ENCODE measurements at regions not wholly inside any gene's neighbourhood (a gene's known extent, or its start where the extent isn't known, plus 50 kb on each side); places are given as distances from the start of the nearest gene placed in this dataset.

GRCh38 chr9:78438211-78438610 lies 141.3 kb downstream of the PSAT1 start:
- Mint-ChIP-seq H3K4me1 (peaks cover 63% of the 10 kb centered on the region), H3K4me3 (peak overlapping the region; percentile 79), H3K27ac (peak overlapping the region; percentile 78), H3K9me3 (peaks cover 17% of the 10 kb centered on the region), H3K27me3 (ENCODE audit: insufficient read depth, low read depth) (peaks cover 20% of the 10 kb centered on the region), H3K36me3 (peaks cover 11% of the 10 kb centered on the region)
- peaks cover 59% of the 10 kb centered on the region for H3F3A ChIP-seq (ENCODE audit: low read depth)
- H3K27ac ChIP-seq, result peak overlapping the region; percentile 96
- no peaks in the 10 kb centered on the region for H3K79me2 ChIP-seq (ENCODE audit: low read depth)
- H4K20me1 ChIP-seq (ENCODE audit: low read depth), result no peaks in the 10 kb centered on the region
- H3K4me3 ChIP-seq, result peak overlapping the region; percentile 25
- H3K4me1 ChIP-seq, result peaks cover 43% of the 10 kb centered on the region
- TF ChIP-seq EZH2phosphoT487 (IDR thresholded peaks at IDR 0.05), result peak; percentile 95
- no peak for TF ChIP-seq EZH2 (IDR thresholded peaks at IDR 0.05)
- TF ChIP-seq, protein P1, sequence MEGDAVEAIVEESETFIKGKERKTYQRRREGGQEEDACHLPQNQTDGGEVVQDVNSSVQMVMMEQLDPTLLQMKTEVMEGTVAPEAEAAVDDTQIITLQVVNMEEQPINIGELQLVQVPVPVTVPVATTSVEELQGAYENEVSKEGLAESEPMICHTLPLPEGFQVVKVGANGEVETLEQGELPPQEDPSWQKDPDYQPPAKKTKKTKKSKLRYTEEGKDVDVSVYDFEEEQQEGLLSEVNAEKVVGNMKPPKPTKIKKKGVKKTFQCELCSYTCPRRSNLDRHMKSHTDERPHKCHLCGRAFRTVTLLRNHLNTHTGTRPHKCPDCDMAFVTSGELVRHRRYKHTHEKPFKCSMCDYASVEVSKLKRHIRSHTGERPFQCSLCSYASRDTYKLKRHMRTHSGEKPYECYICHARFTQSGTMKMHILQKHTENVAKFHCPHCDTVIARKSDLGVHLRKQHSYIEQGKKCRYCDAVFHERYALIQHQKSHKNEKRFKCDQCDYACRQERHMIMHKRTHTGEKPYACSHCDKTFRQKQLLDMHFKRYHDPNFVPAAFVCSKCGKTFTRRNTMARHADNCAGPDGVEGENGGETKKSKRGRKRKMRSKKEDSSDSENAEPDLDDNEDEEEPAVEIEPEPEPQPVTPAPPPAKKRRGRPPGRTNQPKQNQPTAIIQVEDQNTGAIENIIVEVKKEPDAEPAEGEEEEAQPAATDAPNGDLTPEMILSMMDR (IDR thresholded peaks at IDR 0.05), result no peak
- H2AFZ ChIP-seq (replicated peaks), result no peak overlapping the region
- peak overlapping the region; percentile 61 for H3K4me2 ChIP-seq
- no peak overlapping the region for H3K9ac ChIP-seq
- H3K9me3 ChIP-seq (ENCODE audit: low read depth), result no peaks in the 10 kb centered on the region
- peak; percentile 91 for DNase-seq (ENCODE audit: low spot score)
- H3K36me3 ChIP-seq, result no peaks in the 10 kb centered on the region
- H3K27me3 ChIP-seq, result no peaks in the 10 kb centered on the region

DNA sequence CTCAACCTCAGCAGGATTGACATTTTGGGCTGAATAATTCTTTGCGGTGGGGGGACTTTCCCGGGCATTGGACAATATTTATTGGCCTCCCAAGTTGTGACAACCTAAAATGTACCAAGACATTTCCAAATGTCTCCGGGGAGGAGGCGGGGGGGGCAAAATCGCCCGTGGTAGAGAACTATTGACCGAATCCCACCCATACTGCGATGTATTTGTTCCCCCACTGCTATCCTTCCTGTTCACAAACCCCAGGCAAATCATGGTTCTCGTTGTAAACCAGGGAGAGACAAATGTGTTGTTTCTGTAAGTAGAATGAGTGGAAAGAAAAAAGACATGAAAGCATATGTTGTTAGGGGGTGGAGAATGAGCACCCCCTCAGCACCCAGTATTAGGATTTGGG lies 141.9 kb downstream of the PSAT1 start:
- Histone ChIP-seq H3K9me3 (ENCODE audit: low read depth) (no peaks in the 10 kb centered on the region), H3K79me2 (ENCODE audit: low read depth) (no peaks in the 10 kb centered on the region), H3K4me3 (peak overlapping the region; percentile 25), H3K27ac (peak overlapping the region; percentile 96), H3K9ac (no peak overlapping the region), H3K36me3 (no peaks in the 10 kb centered on the region), H2AFZ (replicated peaks) (no peak overlapping the region), H4K20me1 (ENCODE audit: low read depth) (no peaks in the 10 kb centered on the region), H3K4me2 (peak overlapping the region; percentile 61), H3F3A (ENCODE audit: low read depth) (peaks cover 59% of the 10 kb centered on the region), H3K27me3 (no peaks in the 10 kb centered on the region), H3K4me1 (peaks cover 43% of the 10 kb centered on the region)
- H3K9me3 Mint-ChIP-seq, result peaks cover 23% of the 10 kb centered on the region
- H3K4me3 Mint-ChIP-seq, result peak overlapping the region; percentile 79
- TF ChIP-seq EZH2phosphoT487 (IDR thresholded peaks at IDR 0.05), result no peak
- TF ChIP-seq EZH2 (IDR thresholded peaks at IDR 0.05), result no peak
- TF ChIP-seq, protein P1 (IDR thresholded peaks at IDR 0.05), result no peak
- H3K4me1 Mint-ChIP-seq, result peaks cover 67% of the 10 kb centered on the region
- peak; percentile 46 for DNase-seq (ENCODE audit: low spot score)
- peaks cover 25% of the 10 kb centered on the region for H3K27me3 Mint-ChIP-seq (ENCODE audit: insufficient read depth, low read depth)
- peak overlapping the region; percentile 78 for H3K27ac Mint-ChIP-seq
- H3K36me3 Mint-ChIP-seq, result peaks cover 14% of the 10 kb centered on the region

- no peaks in the 10 kb centered on the region for H3K9me3 ChIP-seq (ENCODE audit: low read depth)
- H3K9me3 Mint-ChIP-seq, result peaks cover 26% of the 10 kb centered on the region
- no peak overlapping the region for H3K9ac ChIP-seq
- H3K27me3 Mint-ChIP-seq (ENCODE audit: insufficient read depth, low read depth), result peaks cover 30% of the 10 kb centered on the region
- H3K36me3 Mint-ChIP-seq, result peaks cover 18% of the 10 kb centered on the region
- H3K79me2 ChIP-seq (ENCODE audit: low read depth), result no peaks in the 10 kb centered on the region
- no peaks in the 10 kb centered on the region for H4K20me1 ChIP-seq (ENCODE audit: low read depth)
- peak overlapping the region; percentile 98 for H3K27ac ChIP-seq
- no peaks in the 10 kb centered on the region for H3K27me3 ChIP-seq
- no peak for TF ChIP-seq EZH2phosphoT487 (IDR thresholded peaks at IDR 0.05)
- TF ChIP-seq, protein P1 (IDR thresholded peaks at IDR 0.05), result peak; percentile 99
- peak overlapping the region; percentile 61 for H3K4me2 ChIP-seq
- H3K27ac Mint-ChIP-seq, result peak overlapping the region; percentile 78
- no peaks in the 10 kb centered on the region for H3K36me3 ChIP-seq
- H3K4me3 ChIP-seq, result peak overlapping the region; percentile 25
- peaks cover 43% of the 10 kb centered on the region for H3K4me1 ChIP-seq
- peak overlapping the region; percentile 79 for H3K4me3 Mint-ChIP-seq
- H2AFZ ChIP-seq (replicated peaks), result no peak overlapping the region
- DNase-seq (ENCODE audit: low spot score), result peak; percentile 98
- H3F3A ChIP-seq (ENCODE audit: low read depth), result peaks cover 59% of the 10 kb centered on the region
- H3K4me1 Mint-ChIP-seq, result peaks cover 71% of the 10 kb centered on the region
Measured at GRCh38 chr9:78439190-78439865, 142.4 kb downstream of the PSAT1 start.
